NB4 (cell line): ENCODE measurements at regions not wholly inside any gene's neighbourhood (a gene's known extent, or its start where the extent isn't known, plus 50 kb on each side); places are given as distances from the start of the nearest gene placed in this dataset.
"Not testable (repeated sequence)": the region's sequence is repeated elsewhere in the genome, so short reads cannot be mapped to it uniquely, and the experiment has no call there.

Experiments
- DNase-seq: peaks from one replicate; pipeline ENCODE4 v3.0.0; 2010; ENCODE audit warnings: low read depth
- H3K4me3 ChIP-seq: one replicate; pipeline ENCODE4 v1.5.1; 2011; ENCODE audit warnings: mild to moderate bottlenecking, low read depth, low read length, moderate library complexity
- CTCF ChIP-seq: IDR thresholded peaks from one replicate; pipeline ENCODE4 v1.5.1; 2012; ENCODE audit warnings: low read depth, low read length
- MAX ChIP-seq: IDR thresholded peaks from 2 replicates; pipeline ENCODE4 v1.6.1; 2011; ENCODE audit warnings: low read depth, low read length
- MYC ChIP-seq: IDR thresholded peaks from 2 replicates; pipeline ENCODE4 v1.6.1; 2011; ENCODE audit warnings: low read depth, low read length
- POLR2A ChIP-seq: IDR thresholded peaks from 2 replicates; pipeline ENCODE4 v1.6.1; 2011; ENCODE audit warnings: mild to moderate bottlenecking; ENCODE audit not compliant: insufficient read length; ENCODE audit errors: extremely low read depth

GRCh38 chr7:20535541-20535940, 79.9 kb upstream of the ABCB5 start:
- no peak for DNase-seq
- TF ChIP-seq POLR2A: no peak
- no peak overlapping the region for H3K4me3 ChIP-seq

- H3K4me3 ChIP-seq: no peak overlapping the region
- peak; percentile 58 for DNase-seq
- TF ChIP-seq MYC (no peak), MAX (no peak), CTCF (peak; percentile 38), POLR2A (no peak)
These were observed 76.3 kb upstream of the ABCB5 start for GRCh38 chr7:20539201-20539600.

- H3K4me3 ChIP-seq: no peak overlapping the region
- no peak for TF ChIP-seq CTCF
- TF ChIP-seq MYC: no peak
- no peak for TF ChIP-seq POLR2A
- no peak for TF ChIP-seq MAX
- DNase-seq: no peak
These were observed 73.7 kb upstream of the ABCB5 start for GRCh38 chr7:20541608-20542349.

- H3K4me3 ChIP-seq: no peak overlapping the region
- TF ChIP-seq CTCF (no peak), MAX (no peak), POLR2A (no peak), MYC (no peak)
- DNase-seq: no peak
These were observed 72.9 kb upstream of the ABCB5 start for GRCh38 chr7:20542594-20542993.

- no peak for DNase-seq
- TF ChIP-seq MAX (no peak), POLR2A (no peak), CTCF (no peak), MYC (no peak)
- H3K4me3 ChIP-seq: no peak overlapping the region
These were observed 72.0 kb upstream of the ABCB5 start for GRCh38 chr7:20543500-20543899.

GRCh38 chr7:20545016-20545415, 70.5 kb upstream of the ABCB5 start:
- TF ChIP-seq MAX: no peak
- no peak for TF ChIP-seq CTCF
- TF ChIP-seq POLR2A: no peak
- no peak for DNase-seq
- no peak overlapping the region for H3K4me3 ChIP-seq

GRCh38 chr7:20546958-20547357, 68.5 kb upstream of the ABCB5 start:
- not testable (repeated sequence) for H3K4me3 ChIP-seq, DNase-seq
